GF-D8 (cell line): ENCODE measurements at regions not wholly inside any gene's neighbourhood (a gene's known extent, or its start where the extent isn't known, plus 50 kb on each side); places are given as distances from the start of the nearest gene placed in this dataset.

Source experiments
- DNase-seq: peaks from one replicate; lab custom pipeline; 2025; lab: John Stamatoyannopoulos, UW

DNA sequence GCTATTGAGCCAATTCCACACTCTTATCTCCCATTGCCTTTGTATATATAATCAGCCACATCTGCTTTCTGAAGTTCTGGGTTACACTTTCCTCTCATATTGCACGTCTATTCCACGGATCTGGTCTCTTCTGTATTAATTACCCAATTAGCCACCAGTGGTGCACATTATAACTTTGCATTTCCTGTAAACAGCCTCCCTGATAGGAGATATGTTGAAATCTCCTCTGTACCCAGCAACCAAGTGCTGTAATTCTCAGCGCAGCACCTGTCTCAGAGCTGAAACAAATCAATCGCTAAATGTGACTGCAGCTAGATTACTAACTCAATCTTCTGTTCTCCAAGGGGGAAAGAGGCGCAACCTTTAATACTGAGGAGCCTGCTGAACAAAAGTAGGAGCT, 326.4 kb downstream of the SLITRK2 start:
- DNase-seq = no peak

GRCh38 chrX:146154191-146154590, 336.6 kb downstream of the SLITRK2 start:
- no peak for DNase-seq

- DNase-seq = no peak
These were observed 343.0 kb downstream of the SLITRK2 start for GRCh38 chrX:146160443-146161203.

- no peak for DNase-seq
These were observed 356.1 kb downstream of the SLITRK2 start for GRCh38 chrX:146173742-146174141.

GRCh38 chrX:146181858-146182257, 364.2 kb downstream of the SLITRK2 start:
- no peak for DNase-seq

DNA sequence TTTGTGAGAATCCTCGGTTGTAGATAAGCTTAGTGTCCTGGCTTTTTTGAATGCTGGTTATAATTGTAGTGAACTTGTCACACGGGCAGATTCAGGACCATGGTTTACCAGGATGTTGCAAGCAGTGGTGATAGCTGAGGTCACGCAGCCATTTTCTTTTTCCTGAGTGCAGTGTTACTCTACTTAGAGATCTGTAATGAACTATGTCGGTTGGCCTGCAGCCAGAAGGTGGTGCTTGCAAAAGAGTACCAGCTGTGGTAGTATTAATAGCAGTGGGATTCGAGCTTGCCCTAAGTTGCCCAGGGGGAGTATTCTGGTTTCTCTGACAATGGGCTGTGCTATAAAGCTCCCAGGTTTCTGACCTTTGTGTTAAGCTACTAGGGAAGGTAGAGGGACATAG, 368.9 kb downstream of the SLITRK2 start:
- DNase-seq = no peak

DNA sequence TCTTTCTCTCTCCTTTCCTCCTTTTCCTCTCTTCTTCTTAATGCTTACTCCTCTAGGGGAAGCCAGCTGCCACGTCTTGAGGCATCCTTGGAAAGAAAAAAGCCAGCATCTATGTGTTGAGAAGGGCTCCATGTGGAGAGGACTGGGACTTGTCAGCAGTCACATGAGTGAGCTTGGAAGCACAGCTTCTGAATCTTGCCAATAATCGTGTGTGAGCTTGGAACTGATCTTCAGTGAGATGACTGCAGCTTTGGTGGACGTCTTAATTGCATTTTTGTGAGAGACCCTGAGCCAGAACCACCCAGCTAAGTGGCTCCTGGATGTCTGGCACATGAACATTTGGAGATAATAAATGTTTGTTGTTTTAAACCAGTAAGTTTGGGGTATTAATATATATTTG, 371.7 kb downstream of the SLITRK2 start:
- no peak for DNase-seq

DNA sequence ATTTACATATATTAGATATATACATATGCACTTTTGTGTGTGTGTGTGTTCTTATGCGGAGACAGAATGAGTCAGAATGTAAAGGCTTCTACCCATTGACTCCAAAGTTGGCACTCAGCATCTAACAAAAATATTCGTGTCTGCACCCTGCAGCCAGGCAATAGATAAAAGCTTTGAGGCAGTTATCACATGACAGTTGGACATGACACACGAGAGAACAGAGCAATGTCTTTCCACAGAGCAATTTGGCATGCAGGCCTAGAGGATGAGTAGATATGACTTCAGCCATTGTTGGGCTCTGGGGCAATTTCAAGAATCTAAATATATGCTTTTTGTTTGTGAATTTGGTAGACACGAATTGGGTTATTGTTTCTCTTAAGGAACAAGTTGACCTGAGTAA, 391.2 kb downstream of the SLITRK2 start:
- no peak for DNase-seq

- DNase-seq = no peak
These were observed 406.8 kb downstream of the SLITRK2 start for GRCh38 chrX:146224442-146224841.

DNA sequence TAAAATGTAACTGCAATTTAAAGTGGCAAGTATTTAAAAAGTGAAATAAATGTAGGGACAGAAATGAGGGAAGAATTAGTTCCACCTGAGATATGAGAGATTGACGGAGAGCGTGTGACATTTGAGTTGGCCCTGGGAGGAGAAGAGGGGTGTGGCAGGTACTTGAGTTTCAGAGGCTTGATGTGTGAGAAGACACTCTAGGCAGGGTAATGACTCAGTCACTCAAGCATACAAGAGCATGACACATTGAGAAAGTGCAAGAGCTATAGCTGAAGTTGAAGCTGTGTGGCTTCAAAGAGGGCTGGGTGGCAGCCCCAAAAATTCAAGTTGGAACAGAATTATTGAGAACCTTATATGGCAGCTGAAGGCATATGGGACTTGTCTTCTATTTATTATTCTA, 420.5 kb downstream of the SLITRK2 start:
- DNase-seq = no peak

GRCh38 chrX:146241902-146242301, 424.3 kb downstream of the SLITRK2 start:
- no peak for DNase-seq

- DNase-seq = no peak
These were observed 425.4 kb downstream of the SLITRK2 start for GRCh38 chrX:146243041-146243440.

DNA sequence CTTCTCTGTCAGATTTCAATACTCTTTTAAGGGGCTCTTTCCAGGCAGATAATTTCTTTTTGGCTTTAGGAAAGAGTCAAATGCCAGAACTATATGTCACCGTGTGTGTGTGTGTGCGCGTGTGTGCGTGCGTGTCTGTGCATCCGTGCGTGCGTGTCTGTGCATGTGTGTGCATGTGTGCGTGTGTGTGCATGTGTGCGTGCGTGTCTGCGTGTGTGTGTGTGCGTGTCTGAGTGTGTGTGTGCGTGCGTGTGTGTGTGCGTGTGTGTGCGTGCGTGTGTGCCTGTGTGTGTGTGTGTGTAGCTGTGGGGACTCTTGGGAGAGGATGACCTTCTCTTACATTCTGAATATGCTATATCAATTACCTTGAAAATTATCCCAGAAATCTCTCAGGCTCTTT, 441.6 kb downstream of the SLITRK2 start:
- no peak for DNase-seq

GRCh38 chrX:146264763-146265375, 447.2 kb downstream of the SLITRK2 start:
- no peak for DNase-seq

GRCh38 chrX:146278381-146278780, 460.8 kb downstream of the SLITRK2 start:
- DNase-seq = peak; percentile 4
